A673 (cell line): ENCODE measurements at regions not wholly inside any gene's neighbourhood (a gene's known extent, or its start where the extent isn't known, plus 50 kb on each side); places are given as distances from the start of the nearest gene placed in this dataset.

Experiments used
- CTCF ChIP-seq: fragments of 300-800, 200-600 bp; sonication (generic); conservative IDR thresholded peaks from 2 replicates; pipeline ENCODE4 v1.5.1; 2017; ENCODE audit warnings: low read depth, mild to moderate bottlenecking, antibody characterized with exemption, low read length, moderate library complexity, mixed read lengths
- EZH2 ChIP-seq: fragments of 200-600 bp; sonication (generic); IDR thresholded peaks from 2 replicates; pipeline ENCODE4 v1.6.1; 2017; ENCODE audit warnings: borderline replicate concordance, low read depth, mild to moderate bottlenecking, mixed read lengths, antibody characterized with exemption, low read length; ENCODE audit not compliant: poor library complexity, severe bottlenecking

DNA sequence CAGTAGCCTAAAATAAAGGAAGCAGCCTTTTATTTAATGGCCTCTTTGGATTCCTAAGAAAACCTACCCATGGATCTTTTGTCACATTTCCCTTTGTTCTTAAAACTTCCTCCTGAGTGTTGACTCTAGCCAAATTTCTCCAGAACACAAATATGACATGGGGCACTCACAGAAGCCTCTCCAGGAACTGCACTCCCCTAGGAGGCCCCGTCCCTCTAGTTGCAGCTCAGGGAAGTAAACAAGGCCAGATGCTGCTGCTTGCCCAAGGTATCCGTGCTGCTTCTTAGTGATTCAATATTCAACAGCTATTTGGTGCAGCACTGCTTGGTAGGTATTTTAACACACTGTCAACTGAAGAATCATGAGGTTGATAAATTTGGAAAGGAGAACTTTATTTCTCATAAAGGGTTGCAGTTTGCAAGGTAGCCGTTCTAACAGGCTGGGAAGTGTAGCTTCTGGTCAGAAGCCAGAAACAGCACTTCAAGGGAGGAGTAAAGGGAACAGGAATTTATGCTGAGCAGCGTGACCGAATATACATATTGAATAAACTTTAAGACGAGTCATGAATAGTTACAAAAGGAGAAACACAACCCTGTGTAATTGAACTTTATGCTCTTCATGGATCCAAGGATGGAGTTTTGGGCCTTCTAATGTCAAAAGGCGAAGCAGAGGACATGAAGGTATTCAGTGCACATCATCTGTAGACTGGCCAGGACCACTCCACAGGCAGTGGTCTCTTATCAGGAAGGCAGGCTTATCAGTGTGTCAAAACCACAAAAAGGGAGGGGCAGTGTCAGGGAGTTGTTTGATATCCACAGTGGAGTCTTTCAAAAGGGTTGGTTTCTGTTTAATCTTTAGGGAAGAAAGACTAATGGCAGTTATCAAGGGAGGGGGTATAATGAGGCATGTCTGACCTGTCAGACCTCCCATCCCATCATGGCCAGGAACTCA, 63.3 kb downstream of the CD24 start:
- TF ChIP-seq CTCF (no peak), EZH2 (no peak)
